ENCODE measurements at regions not wholly inside any gene's neighbourhood (a gene's known extent, or its start where the extent isn't known, plus 50 kb on each side); places are given as distances from the start of the nearest gene placed in this dataset.

DNA sequence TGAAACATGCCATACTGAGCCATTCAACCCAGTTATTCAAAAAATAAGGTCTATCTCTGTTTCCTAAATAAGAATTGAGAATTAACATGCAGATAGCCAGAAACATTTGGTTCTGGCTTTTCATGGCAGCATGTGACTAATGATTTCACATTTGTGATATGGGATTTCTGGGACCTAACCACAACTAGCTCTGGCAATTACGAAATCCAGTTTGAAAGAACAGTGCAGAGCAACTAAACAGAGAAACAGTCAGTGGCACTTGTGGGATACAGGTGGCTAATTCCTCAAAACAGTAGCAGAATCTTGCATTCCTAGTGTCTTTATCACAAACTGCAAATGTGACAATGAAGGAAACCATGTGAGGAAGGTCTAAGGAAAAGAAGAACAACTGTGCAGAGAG lies 637.8 kb upstream of the CHAC2 start:
- TF ChIP-seq CTCF (conservative IDR thresholded peaks at IDR 0.05; ENCODE audit: low read depth in 2 of 2) (no peak), JUNB (IDR thresholded peaks at IDR 0.05; ENCODE audit: unreplicated experiment) (no peak), CREB1 (CRISPR knock-in tag; IDR thresholded peaks at IDR 0.05; ENCODE audit: low read depth) (no peak), EZH2 (IDR thresholded peaks at IDR 0.05; ENCODE audit: low read depth, unreplicated experiment) (no peak), EZH2phosphoT487 (IDR thresholded peaks at IDR 0.05; ENCODE audit: unreplicated experiment) (no peak), ZNF331 (CRISPR knock-in tag; IDR thresholded peaks at IDR 0.05; ENCODE audit: low read depth) (no peak), POLR2AphosphoS5 (IDR thresholded peaks at IDR 0.05; ENCODE audit: low read depth) (no peak), REST (IDR thresholded peaks at IDR 0.05; ENCODE audit: unreplicated experiment) (no peak)

Data from GM23338 (cell line).